ENCODE measurements at regions not wholly inside any gene's neighbourhood (a gene's known extent, or its start where the extent isn't known, plus 50 kb on each side); places are given as distances from the start of the nearest gene placed in this dataset.
"Not testable (repeated sequence)": the region's sequence is repeated elsewhere in the genome, so short reads cannot be mapped to it uniquely, and the experiment has no call there.

- no peak for DNase-seq
These were observed 51.6 kb upstream of the MPP7 start for GRCh38 chr10:28354511-28354910.

- no peak for DNase-seq
These were observed 52.5 kb upstream of the MPP7 start for GRCh38 chr10:28355376-28355775.

GRCh38 chr10:28359334-28359733 lies 56.5 kb upstream of the MPP7 start:
- no peak for DNase-seq

- no peak for DNase-seq
These were observed 57.3 kb upstream of the MPP7 start for GRCh38 chr10:28360175-28360574.

- DNase-seq: no peak
These were observed 60.5 kb upstream of the MPP7 start for GRCh38 chr10:28363376-28363775.

GRCh38 chr10:28365840-28366239 lies 63.0 kb upstream of the MPP7 start:
- no peak for DNase-seq

- DNase-seq: no peak
These were observed 64.1 kb upstream of the MPP7 start for GRCh38 chr10:28366994-28367393.

GRCh38 chr10:28367413-28367812 lies 64.5 kb upstream of the MPP7 start:
- no peak for DNase-seq

- no peak for DNase-seq
These were observed 65.1 kb upstream of the MPP7 start for GRCh38 chr10:28367929-28368484.

- no peak for DNase-seq
These were observed 67.4 kb upstream of the MPP7 start for GRCh38 chr10:28370107-28370835.

GRCh38 chr10:28371638-28372037 lies 68.8 kb upstream of the MPP7 start:
- not testable (repeated sequence) for DNase-seq

GRCh38 chr10:28374036-28374435 lies 71.2 kb upstream of the MPP7 start:
- DNase-seq: no peak

- DNase-seq: no peak
These were observed 72.8 kb upstream of the MPP7 start for GRCh38 chr10:28375399-28376354.

- DNase-seq: no peak
These were observed 76.2 kb upstream of the MPP7 start for GRCh38 chr10:28378986-28379585.

GRCh38 chr10:28381466-28381865 lies 78.6 kb upstream of the MPP7 start:
- no peak for DNase-seq

GRCh38 chr10:28381903-28382347 lies 79.1 kb upstream of the MPP7 start:
- DNase-seq: peak; percentile 86

GRCh38 chr10:28382525-28383269 lies 79.8 kb upstream of the MPP7 start:
- no peak for DNase-seq

GRCh38 chr10:28384557-28384956 lies 81.7 kb upstream of the MPP7 start:
- DNase-seq: no peak

- no peak for DNase-seq
These were observed 83.1 kb upstream of the MPP7 start for GRCh38 chr10:28385748-28386502.

- no peak for DNase-seq
These were observed 83.6 kb upstream of the MPP7 start for GRCh38 chr10:28386503-28386868.

GRCh38 chr10:28387140-28387539 lies 84.3 kb upstream of the MPP7 start:
- no peak for DNase-seq

Data from hindlimb muscle (tissue), 1 donor.